K562 (cell line): ENCODE measurements at regions not wholly inside any gene's neighbourhood (a gene's known extent, or its start where the extent isn't known, plus 50 kb on each side); places are given as distances from the start of the nearest gene placed in this dataset.

Experiments used
- CEBPG ChIP-seq, 3 experiments: fragments of 200-800 bp in 1 of 3; sonication (Bioruptor generic) in 1 of 3; sonication (generic) in 1 of 3; formaldehyde crosslinking in 1 of 3; IDR thresholded peaks in 2 of 3; conservative IDR thresholded peaks in 1 of 3; 2 replicates each; pipeline versions ENCODE4 v1.6.1 to v1.8.0; 2016 to 2022; ENCODE audit warnings: missing compliant biosample characterization in 2 of 3, missing genetic modification characterization in 2 of 3, mild to moderate bottlenecking in 1 of 3, missing genetic modification reagents in 1 of 3
- KLF1 ChIP-seq: fragments of 450-650 bp; IDR thresholded peaks from 2 replicates; pipeline ENCODE4 v1.6.1; 2016; ENCODE audit warnings: missing genetic modification characterization, missing compliant biosample characterization
- MTA2 ChIP-seq: fragments of 450-650 bp; IDR thresholded peaks from 2 replicates; pipeline ENCODE4 v1.6.1; 2016; ENCODE audit warnings: low read depth
- MYC ChIP-seq, 2 experiments: fragments of 250-450 bp in 1 of 2; sonication (Bioruptor Pico) in 1 of 2; IDR thresholded peaks; 2 replicates each; pipeline versions ENCODE4 v1.5.1 to v1.6.1; 2012 to 2021; ENCODE audit warnings: low read depth in 2 of 2, borderline replicate concordance in 1 of 2, improper control_type of control experiment in 1 of 2, low read length in 1 of 2, mild to moderate bottlenecking in 1 of 2, moderate library complexity in 1 of 2
- NCOA1 ChIP-seq: fragments of 450-650 bp; IDR thresholded peaks from 2 replicates; pipeline ENCODE4 v1.6.1; 2016; ENCODE audit warnings: low read depth
- NCOR1 ChIP-seq: fragments of 450-650 bp; IDR thresholded peaks from 2 replicates; pipeline ENCODE4 v1.6.1; 2016; ENCODE audit warnings: mild to moderate bottlenecking, moderate library complexity
- NFE2L1 ChIP-seq: fragments of 450-650 bp; IDR thresholded peaks from 2 replicates; pipeline ENCODE4 v1.6.1; 2016; ENCODE audit warnings: missing genetic modification characterization, low read depth, mild to moderate bottlenecking, missing compliant biosample characterization, moderate library complexity, borderline replicate concordance
- SRSF7 ChIP-seq: fragments of 200-400 bp; formaldehyde crosslinking; optimal IDR thresholded peaks from 2 replicates; pipeline ENCODE3; 2017; ENCODE audit warnings: mild to moderate bottlenecking, low read depth, low read length
- TF ChIP-seq, protein P1 (sequence below): sonication (generic); formaldehyde crosslinking; IDR thresholded peaks from 2 replicates; pipeline ENCODE4 v1.8.0; 2022; ENCODE audit warnings: missing genetic modification reagents, mild to moderate bottlenecking, borderline replicate concordance
- TF ChIP-seq, protein P2 (sequence below): fragments of 450-650 bp; IDR thresholded peaks from 2 replicates; pipeline ENCODE4 v1.6.1; 2014; ENCODE audit warnings: low read depth, mild to moderate bottlenecking, moderate library complexity, borderline replicate concordance

DNA sequence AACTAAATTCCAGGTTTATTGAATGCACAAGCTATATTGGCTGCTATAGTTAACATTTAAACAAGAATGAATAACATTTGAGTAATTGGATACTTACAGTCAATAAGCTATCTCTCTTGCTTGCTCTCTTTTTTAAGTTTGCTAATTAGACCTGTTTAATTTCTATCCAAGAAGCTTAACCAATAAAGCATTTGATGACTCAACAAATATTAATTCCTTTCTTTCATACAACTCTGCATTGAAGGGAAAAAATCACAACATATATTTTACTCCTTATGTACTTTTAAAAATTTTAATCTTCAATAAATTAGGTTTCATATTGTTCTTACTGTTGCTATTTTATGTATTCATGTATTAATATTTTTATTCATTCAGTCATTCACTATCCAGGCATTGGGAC is 1552.6 kb upstream of the ADGRL3 start (continued):
- TF ChIP-seq, protein P1, sequence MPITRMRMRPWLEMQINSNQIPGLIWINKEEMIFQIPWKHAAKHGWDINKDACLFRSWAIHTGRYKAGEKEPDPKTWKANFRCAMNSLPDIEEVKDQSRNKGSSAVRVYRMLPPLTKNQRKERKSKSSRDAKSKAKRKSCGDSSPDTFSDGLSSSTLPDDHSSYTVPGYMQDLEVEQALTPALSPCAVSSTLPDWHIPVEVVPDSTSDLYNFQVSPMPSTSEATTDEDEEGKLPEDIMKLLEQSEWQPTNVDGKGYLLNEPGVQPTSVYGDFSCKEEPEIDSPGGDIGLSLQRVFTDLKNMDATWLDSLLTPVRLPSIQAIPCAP (CRISPR knock-in tag), result no peak
- TF ChIP-seq SRSF7 (no peak), KLF1 (tag) (no peak), NCOA1 (no peak), NFE2L1 (no peak), MTA2 (no peak), MYC (IDR thresholded peaks at IDR 0.05; ENCODE audit: low read depth, low read length) (no peak), MYC (CRISPR knock-in tag; IDR thresholded peaks at IDR 0.05; ENCODE audit: borderline replicate concordance, low read depth) (no peak), CEBPG (CRISPR knock-in tag; IDR thresholded peaks at IDR 0.05) (no peak), CEBPG (tag; conservative IDR thresholded peaks at IDR 0.05 in 1 of 2, IDR thresholded peaks at IDR 0.05 in 1 of 2) (no peak), NCOR1 (no peak)
- TF ChIP-seq, protein P2, sequence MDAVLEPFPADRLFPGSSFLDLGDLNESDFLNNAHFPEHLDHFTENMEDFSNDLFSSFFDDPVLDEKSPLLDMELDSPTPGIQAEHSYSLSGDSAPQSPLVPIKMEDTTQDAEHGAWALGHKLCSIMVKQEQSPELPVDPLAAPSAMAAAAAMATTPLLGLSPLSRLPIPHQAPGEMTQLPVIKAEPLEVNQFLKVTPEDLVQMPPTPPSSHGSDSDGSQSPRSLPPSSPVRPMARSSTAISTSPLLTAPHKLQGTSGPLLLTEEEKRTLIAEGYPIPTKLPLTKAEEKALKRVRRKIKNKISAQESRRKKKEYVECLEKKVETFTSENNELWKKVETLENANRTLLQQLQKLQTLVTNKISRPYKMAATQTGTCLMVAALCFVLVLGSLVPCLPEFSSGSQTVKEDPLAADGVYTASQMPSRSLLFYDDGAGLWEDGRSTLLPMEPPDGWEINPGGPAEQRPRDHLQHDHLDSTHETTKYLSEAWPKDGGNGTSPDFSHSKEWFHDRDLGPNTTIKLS, result no peak
